Activated CD4-positive, CD25-positive, alpha-beta regulatory T cell treated with anti-CD3 and anti-CD28 coated beads, Interleukin-2, amount 50 U/mL, for 72 hours (primary cell): ENCODE measurements at regions not wholly inside any gene's neighbourhood (a gene's known extent, or its start where the extent isn't known, plus 50 kb on each side); places are given as distances from the start of the nearest gene placed in this dataset.
"Not testable (repeated sequence)": the region's sequence is repeated elsewhere in the genome, so short reads cannot be mapped to it uniquely, and the experiment has no call there.

Experiments used
- DNase-seq: peaks from one replicate; pipeline ENCODE4 v3.0.0; 2021

GRCh38 chr12:107510211-107510610, 175.4 kb upstream of the PWP1 start:
- no peak for DNase-seq

GRCh38 chr12:107511292-107511691, 174.3 kb upstream of the PWP1 start:
- DNase-seq: no peak

- no peak for DNase-seq
Observed at GRCh38 chr12:107512391-107512790, 173.2 kb upstream of the PWP1 start.

GRCh38 chr12:107513184-107513583, 172.4 kb upstream of the PWP1 start:
- no peak for DNase-seq

GRCh38 chr12:107513636-107514400, 171.8 kb upstream of the PWP1 start:
- no peak for DNase-seq

- no peak for DNase-seq
Observed at GRCh38 chr12:107514887-107515445, 170.6 kb upstream of the PWP1 start.

- no peak for DNase-seq
Observed at GRCh38 chr12:107515446-107515958, 170.1 kb upstream of the PWP1 start.

GRCh38 chr12:107517816-107518215, 167.8 kb upstream of the PWP1 start:
- not testable (repeated sequence) for DNase-seq

- no peak for DNase-seq
Observed at GRCh38 chr12:107518868-107519267, 166.7 kb upstream of the PWP1 start.

GRCh38 chr12:107519906-107520859, 165.4 kb upstream of the PWP1 start:
- DNase-seq: no peak

- no peak for DNase-seq
Observed at GRCh38 chr12:107521826-107522355, 163.7 kb upstream of the PWP1 start.

- no peak for DNase-seq
Observed at GRCh38 chr12:107522692-107523477, 162.7 kb upstream of the PWP1 start.

- no peak for DNase-seq
Observed at GRCh38 chr12:107523775-107524535, 161.6 kb upstream of the PWP1 start.

GRCh38 chr12:107525063-107525718, 160.4 kb upstream of the PWP1 start:
- no peak for DNase-seq

- DNase-seq: no peak
Observed at GRCh38 chr12:107525719-107526554, 159.7 kb upstream of the PWP1 start.

- no peak for DNase-seq
Observed at GRCh38 chr12:107526555-107527180, 158.9 kb upstream of the PWP1 start.

- no peak for DNase-seq
Observed at GRCh38 chr12:107528731-107529365, 156.8 kb upstream of the PWP1 start.

GRCh38 chr12:107529991-107530390, 155.6 kb upstream of the PWP1 start:
- DNase-seq: no peak

- no peak for DNase-seq
Observed at GRCh38 chr12:107530701-107531100, 154.9 kb upstream of the PWP1 start.
